GM06990 (cell line): ENCODE measurements at regions not wholly inside any gene's neighbourhood (a gene's known extent, or its start where the extent isn't known, plus 50 kb on each side); places are given as distances from the start of the nearest gene placed in this dataset.
"Not testable (repeated sequence)": the region's sequence is repeated elsewhere in the genome, so short reads cannot be mapped to it uniquely, and the experiment has no call there.

Source experiments
- DNase-seq: peaks from one replicate; pipeline ENCODE4 v3.0.0-alpha.2; 2011; ENCODE audit not compliant: insufficient read length; ENCODE audit errors: extremely low read depth
- H3K27me3 ChIP-seq: replicated peaks from 2 replicates; pipeline ENCODE4 v1.6.0; 2011; ENCODE audit warnings: low read length; ENCODE audit not compliant: control insufficient read depth, insufficient read depth
- H3K36me3 ChIP-seq: 2 replicates; pipeline ENCODE4 v1.5.1; 2011; ENCODE audit warnings: low read length; ENCODE audit not compliant: control insufficient read depth, insufficient read depth
- H3K4me3 ChIP-seq: replicated peaks from 2 replicates; pipeline ENCODE4 v1.5.1; 2011; ENCODE audit warnings: low read depth, mild to moderate bottlenecking, control low read depth, low read length
- TF ChIP-seq, protein P1 (sequence below): IDR thresholded peaks from 2 replicates; pipeline ENCODE4 v1.5.1; 2011; ENCODE audit warnings: low read length, control low read depth, mild to moderate bottlenecking, inconsistent platforms; ENCODE audit not compliant: insufficient read depth, poor library complexity, severe bottlenecking

GRCh38 chr6:85287654-85288053 is 162.2 kb upstream of the NT5E start:
- TF ChIP-seq, protein P1, sequence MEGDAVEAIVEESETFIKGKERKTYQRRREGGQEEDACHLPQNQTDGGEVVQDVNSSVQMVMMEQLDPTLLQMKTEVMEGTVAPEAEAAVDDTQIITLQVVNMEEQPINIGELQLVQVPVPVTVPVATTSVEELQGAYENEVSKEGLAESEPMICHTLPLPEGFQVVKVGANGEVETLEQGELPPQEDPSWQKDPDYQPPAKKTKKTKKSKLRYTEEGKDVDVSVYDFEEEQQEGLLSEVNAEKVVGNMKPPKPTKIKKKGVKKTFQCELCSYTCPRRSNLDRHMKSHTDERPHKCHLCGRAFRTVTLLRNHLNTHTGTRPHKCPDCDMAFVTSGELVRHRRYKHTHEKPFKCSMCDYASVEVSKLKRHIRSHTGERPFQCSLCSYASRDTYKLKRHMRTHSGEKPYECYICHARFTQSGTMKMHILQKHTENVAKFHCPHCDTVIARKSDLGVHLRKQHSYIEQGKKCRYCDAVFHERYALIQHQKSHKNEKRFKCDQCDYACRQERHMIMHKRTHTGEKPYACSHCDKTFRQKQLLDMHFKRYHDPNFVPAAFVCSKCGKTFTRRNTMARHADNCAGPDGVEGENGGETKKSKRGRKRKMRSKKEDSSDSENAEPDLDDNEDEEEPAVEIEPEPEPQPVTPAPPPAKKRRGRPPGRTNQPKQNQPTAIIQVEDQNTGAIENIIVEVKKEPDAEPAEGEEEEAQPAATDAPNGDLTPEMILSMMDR, result no peak
- no peaks in the 10 kb centered on the region for H3K27me3 ChIP-seq
- H3K36me3 ChIP-seq, result no peaks in the 10 kb centered on the region
- DNase-seq, result no peak
- H3K4me3 ChIP-seq, result no peak overlapping the region

GRCh38 chr6:85287158-85287557 is 162.7 kb upstream of the NT5E start:
- no peak for DNase-seq
- Histone ChIP-seq H3K4me3 (no peak overlapping the region), H3K36me3 (no peaks in the 10 kb centered on the region), H3K27me3 (no peaks in the 10 kb centered on the region)
- TF ChIP-seq, protein P1, result no peak

GRCh38 chr6:85286507-85286906 is 163.4 kb upstream of the NT5E start:
- not testable (repeated sequence) for H3K36me3 ChIP-seq, DNase-seq, H3K27me3 ChIP-seq, H3K4me3 ChIP-seq

DNA sequence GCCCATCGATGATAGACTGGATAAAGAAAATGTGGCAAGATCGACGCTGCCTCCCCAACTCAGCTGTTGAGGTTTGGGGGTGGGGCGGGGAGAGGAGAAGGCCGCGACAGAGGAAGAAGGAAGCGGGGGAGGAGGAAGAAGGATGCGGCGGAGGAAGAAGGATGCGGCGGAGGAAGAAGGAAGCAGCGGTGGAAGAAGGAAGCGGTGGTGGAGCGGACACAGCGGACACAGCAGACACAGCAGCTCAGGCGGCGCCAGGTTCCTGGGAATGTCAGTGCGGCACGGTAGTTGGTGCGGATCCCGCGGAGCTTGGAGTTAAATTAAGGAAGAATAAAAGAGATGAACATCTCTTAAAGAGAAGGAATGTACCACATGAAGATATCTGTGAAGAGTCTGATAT is 163.9 kb upstream of the NT5E start:
- Histone ChIP-seq H3K36me3 (no peaks in the 10 kb centered on the region), H3K27me3 (no peaks in the 10 kb centered on the region), H3K4me3 (no peak overlapping the region)
- TF ChIP-seq, protein P1, result no peak
- DNase-seq, result no peak

GRCh38 chr6:85285114-85285513 is 164.8 kb upstream of the NT5E start:
- TF ChIP-seq, protein P1, result no peak
- Histone ChIP-seq H3K4me3 (no peak overlapping the region), H3K27me3 (no peaks in the 10 kb centered on the region), H3K36me3 (no peaks in the 10 kb centered on the region)
- no peak for DNase-seq

GRCh38 chr6:85283436-85283835 is 166.4 kb upstream of the NT5E start:
- TF ChIP-seq, protein P1, result no peak
- Histone ChIP-seq H3K36me3 (no peaks in the 10 kb centered on the region), H3K4me3 (no peak overlapping the region), H3K27me3 (no peaks in the 10 kb centered on the region)
- no peak for DNase-seq
